Esophagus squamous epithelium (tissue), 4 donors: ENCODE measurements at regions not wholly inside any gene's neighbourhood (a gene's known extent, or its start where the extent isn't known, plus 50 kb on each side); places are given as distances from the start of the nearest gene placed in this dataset.

Source experiments
- CTCF ChIP-seq, 6 experiments: fragments of 450-650 bp in 4 of 6; fragments of 200-600 bp in 2 of 6; sonication (generic) in 2 of 6; IDR thresholded peaks; one replicate each; pipeline ENCODE4 v1.5.1; 2016 to 2019; ENCODE audit warnings: antibody characterized with exemption in 6 of 6, mild to moderate bottlenecking in 4 of 6, moderate library complexity in 4 of 6
- POLR2A ChIP-seq, 4 donors: fragments of 450-650 bp; IDR thresholded peaks; one replicate each; pipeline ENCODE4 v1.6.1; 2017; ENCODE audit warnings: antibody characterized with exemption in 4 of 4, mild to moderate bottlenecking in 4 of 4, moderate library complexity in 3 of 4

GRCh38 chr18:40124107-40124506 lies 1830.9 kb upstream of the PIK3C3 start:
- TF ChIP-seq CTCF (IDR thresholded peaks at IDR 0.05) (no peak), POLR2A (IDR thresholded peaks at IDR 0.05) (no peak)
